IgD-negative memory B cell (primary cell): ENCODE measurements at regions not wholly inside any gene's neighbourhood (a gene's known extent, or its start where the extent isn't known, plus 50 kb on each side); places are given as distances from the start of the nearest gene placed in this dataset.
"Not testable (repeated sequence)": the region's sequence is repeated elsewhere in the genome, so short reads cannot be mapped to it uniquely, and the experiment has no call there.

Experiments used
- H3K27ac Mint-ChIP-seq, 3 donors: one replicate each; pipeline ENCODE4 v1.8.0; 2020 to 2022; ENCODE audit warnings: mild to moderate bottlenecking in 3 of 3, mixed read lengths in 3 of 3, moderate library complexity in 1 of 3
- H3K27me3 Mint-ChIP-seq: one replicate; pipeline ENCODE4 v1.8.0; 2021; ENCODE audit warnings: mixed read lengths
- H3K36me3 Mint-ChIP-seq: one replicate; pipeline ENCODE4 v1.8.0; 2020; ENCODE audit warnings: mild to moderate bottlenecking, mixed read lengths
- H3K4me1 Mint-ChIP-seq, 3 donors: one replicate each; pipeline ENCODE4 v1.8.0; 2020 to 2022; ENCODE audit warnings: mixed read lengths in 3 of 3, mild to moderate bottlenecking in 1 of 3
- H3K4me3 Mint-ChIP-seq, 4 donors: one replicate each; pipeline ENCODE4 v1.8.0; 2020 to 2022; ENCODE audit warnings: mild to moderate bottlenecking in 4 of 4, mixed read lengths in 4 of 4, moderate library complexity in 3 of 4
- H3K9me3 Mint-ChIP-seq, 3 donors: one replicate each; pipeline ENCODE4 v1.8.0; 2020 to 2021; ENCODE audit warnings: mixed read lengths in 3 of 3, mild to moderate bottlenecking in 1 of 3

DNA sequence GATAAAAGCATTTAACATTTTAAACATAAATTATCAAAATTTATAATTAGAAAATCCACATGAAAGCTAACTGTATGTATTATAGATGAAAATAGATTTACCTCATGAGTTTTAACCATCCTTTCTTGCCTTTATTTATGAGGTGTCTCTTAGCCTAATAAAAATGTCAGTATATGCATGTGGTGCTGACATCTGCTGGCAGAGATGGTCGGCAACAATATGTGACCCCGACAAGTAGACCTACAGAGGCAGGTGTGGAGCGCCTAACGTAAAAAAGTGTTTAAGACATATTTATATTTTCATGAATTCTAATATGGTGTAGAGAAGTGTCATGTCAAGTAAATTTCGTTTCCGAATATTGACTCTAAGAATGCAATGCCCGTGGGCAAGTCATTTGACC lies 149.0 kb upstream of the FUT9 start:
- Mint-ChIP-seq H3K4me1 (no peaks in the 10 kb centered on the region), H3K27me3 (no peaks in the 10 kb centered on the region), H3K9me3 (peaks cover 0 to 2% (median 0%) of the 10 kb centered on the region in 3 donors), H3K27ac (no peak overlapping the region), H3K4me3 (no peak overlapping the region), H3K36me3 (no peaks in the 10 kb centered on the region)

DNA sequence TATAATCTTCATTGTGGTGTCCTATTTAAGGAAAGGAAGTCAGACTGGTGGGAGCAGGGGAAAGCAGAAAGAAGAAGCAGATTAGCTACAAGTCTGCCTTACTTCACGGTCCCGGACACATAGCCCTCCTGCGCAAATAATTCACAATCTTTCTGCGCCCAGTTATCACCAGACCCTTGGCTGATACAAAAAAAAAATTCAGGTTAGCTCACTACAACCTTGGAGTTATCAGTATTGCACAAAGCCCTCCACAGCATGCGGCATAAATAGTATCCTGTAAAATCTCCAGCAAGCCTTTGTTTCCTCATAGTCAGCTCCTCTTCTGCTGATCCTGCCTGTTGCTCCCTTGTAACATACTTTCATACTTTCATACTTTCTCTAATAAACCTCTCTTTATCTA lies 148.6 kb upstream of the FUT9 start:
- Mint-ChIP-seq H3K4me3 (no peak overlapping the region), H3K27me3 (no peaks in the 10 kb centered on the region), H3K27ac (no peak overlapping the region), H3K4me1 (no peaks in the 10 kb centered on the region), H3K9me3 (peaks cover 0 to 2% (median 0%) of the 10 kb centered on the region in 3 donors), H3K36me3 (no peaks in the 10 kb centered on the region)

DNA sequence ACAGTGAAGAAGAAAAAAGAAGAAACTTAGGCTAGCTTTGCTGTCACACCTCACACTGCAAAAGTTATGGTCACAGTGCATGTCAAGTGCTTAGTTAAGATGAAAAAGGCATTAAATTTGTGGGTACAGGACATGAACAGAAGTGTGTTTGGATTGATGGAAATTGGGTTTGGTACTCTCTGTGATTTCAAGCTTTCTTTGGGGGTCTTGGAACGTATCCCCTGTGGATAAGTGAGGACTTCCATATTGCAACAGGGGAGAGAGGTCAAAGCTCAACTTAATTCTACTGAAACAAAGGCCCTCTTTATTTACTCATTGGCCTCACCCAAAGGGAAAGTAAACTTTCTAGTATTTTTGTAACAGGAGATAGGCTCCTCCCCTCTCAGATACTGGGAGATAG lies 138.3 kb upstream of the FUT9 start:
- H3K36me3 Mint-ChIP-seq: no peaks in the 10 kb centered on the region
- no peak overlapping the region for H3K27ac Mint-ChIP-seq
- H3K9me3 Mint-ChIP-seq: no peaks in the 10 kb centered on the region
- H3K27me3 Mint-ChIP-seq: no peaks in the 10 kb centered on the region
- H3K4me3 Mint-ChIP-seq: no peak overlapping the region
- H3K4me1 Mint-ChIP-seq: no peaks in the 10 kb centered on the region

DNA sequence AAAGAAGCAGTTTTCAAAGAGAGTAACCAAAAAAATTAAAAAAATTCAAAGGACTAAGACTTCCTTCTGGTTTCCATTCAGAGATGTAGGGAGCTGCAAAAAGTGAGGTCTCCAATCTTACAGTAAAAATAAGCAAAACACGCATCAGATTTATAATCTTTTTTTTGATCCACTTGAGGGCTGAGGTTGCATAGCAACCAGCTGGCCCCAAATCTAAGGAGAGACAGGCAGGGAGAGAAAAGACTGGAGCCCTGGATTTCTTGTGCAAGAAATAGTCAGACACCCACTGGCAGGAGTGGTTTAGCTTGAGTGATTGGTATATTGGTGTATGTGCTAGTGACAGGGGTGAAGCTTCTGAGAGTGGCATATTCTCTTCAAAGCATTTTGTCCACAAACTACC lies 135.9 kb upstream of the FUT9 start:
- H3K27me3 Mint-ChIP-seq: no peaks in the 10 kb centered on the region
- H3K36me3 Mint-ChIP-seq: no peaks in the 10 kb centered on the region
- H3K9me3 Mint-ChIP-seq: no peaks in the 10 kb centered on the region
- H3K4me3 Mint-ChIP-seq: no peak overlapping the region
- H3K4me1 Mint-ChIP-seq: no peaks in the 10 kb centered on the region
- H3K27ac Mint-ChIP-seq: no peak overlapping the region

DNA sequence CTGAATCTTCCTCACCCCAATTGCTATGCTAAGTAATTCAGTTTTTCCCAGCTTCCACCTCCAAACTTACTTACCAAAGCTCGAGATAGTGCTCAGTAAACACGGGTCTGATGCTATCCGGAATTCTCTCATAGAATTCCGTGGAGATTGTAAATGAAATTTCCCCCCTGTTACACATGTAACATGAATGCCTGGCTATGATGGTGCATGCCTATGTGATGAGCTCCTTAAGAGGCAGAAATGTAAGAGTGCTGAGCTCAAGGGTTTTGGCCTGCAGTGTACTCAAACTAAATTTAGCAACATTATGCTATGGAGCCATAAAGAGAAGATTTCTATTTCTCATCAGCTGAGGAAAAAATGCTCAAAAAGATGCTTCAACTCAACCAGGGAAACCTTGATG lies 133.4 kb upstream of the FUT9 start:
- H3K4me3 Mint-ChIP-seq: no peak overlapping the region
- H3K9me3 Mint-ChIP-seq: no peaks in the 10 kb centered on the region
- no peak overlapping the region for H3K27ac Mint-ChIP-seq
- no peaks in the 10 kb centered on the region for H3K4me1 Mint-ChIP-seq
- H3K27me3 Mint-ChIP-seq: no peaks in the 10 kb centered on the region
- H3K36me3 Mint-ChIP-seq: no peaks in the 10 kb centered on the region

DNA sequence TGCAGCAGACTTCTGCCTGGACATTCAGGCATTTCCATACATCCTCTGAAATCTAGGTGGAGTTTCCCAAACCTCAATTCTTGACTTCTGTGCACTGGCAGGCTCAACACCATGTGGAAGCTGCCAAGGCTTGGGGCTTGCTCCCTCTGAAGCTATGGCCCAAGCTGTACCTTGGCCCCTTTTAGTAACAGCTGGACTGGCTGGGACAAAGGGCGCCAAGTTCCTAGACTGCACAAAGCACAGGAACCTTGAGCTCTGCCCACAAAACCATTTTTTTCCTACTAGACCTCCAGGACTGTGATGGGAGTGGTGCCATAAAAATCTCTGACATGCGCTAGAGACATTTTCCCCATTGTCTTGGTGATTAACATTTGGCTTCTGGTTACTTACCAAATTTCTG lies 127.1 kb upstream of the FUT9 start:
- not testable (repeated sequence) for H3K4me1 Mint-ChIP-seq, H3K27me3 Mint-ChIP-seq, H3K27ac Mint-ChIP-seq, H3K9me3 Mint-ChIP-seq, H3K4me3 Mint-ChIP-seq, H3K36me3 Mint-ChIP-seq

DNA sequence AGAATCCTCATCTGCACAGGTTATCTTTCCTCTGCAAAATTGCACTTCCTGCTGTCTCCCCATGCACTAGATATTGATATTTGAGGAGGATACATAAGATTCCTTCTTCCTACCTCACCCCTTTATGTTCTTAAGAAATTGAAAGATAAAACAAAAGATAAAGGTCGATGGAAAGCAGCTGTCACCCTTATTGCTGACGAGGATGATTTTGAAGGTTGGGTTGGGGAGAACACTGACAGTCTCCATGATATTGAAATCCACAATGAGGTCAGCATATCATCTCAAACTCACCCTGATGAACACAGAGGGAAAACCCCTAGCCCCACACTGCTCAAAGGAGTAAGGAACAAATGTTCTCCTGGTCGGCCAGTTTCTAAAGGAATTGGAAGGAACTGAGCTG lies 110.6 kb upstream of the FUT9 start:
- Mint-ChIP-seq H3K9me3 (peaks cover 0 to 5% (median 2%) of the 10 kb centered on the region in 3 donors), H3K4me3 (no peak overlapping the region), H3K27me3 (no peaks in the 10 kb centered on the region), H3K4me1 (no peaks in the 10 kb centered on the region), H3K27ac (no peak overlapping the region), H3K36me3 (no peaks in the 10 kb centered on the region)

DNA sequence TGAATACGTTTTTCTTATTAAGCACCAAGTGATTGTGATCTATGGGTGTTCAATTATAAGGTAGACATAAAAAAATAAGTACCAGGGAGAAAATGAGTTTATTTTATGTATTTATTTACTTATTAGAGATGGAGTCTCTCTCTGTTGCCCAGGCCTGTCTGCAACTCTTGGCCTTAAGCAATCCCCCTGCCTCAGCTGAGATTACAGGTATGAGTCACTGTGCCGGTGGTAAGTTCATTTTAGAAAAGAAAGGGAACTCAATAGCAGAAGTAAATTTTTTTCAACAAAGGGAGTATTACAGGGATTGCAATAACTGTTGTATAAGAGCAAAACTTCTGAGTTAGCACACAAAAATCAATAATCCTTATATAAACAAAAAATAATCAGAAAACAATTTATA lies 98.7 kb upstream of the FUT9 start:
- H3K27me3 Mint-ChIP-seq: no peaks in the 10 kb centered on the region
- H3K9me3 Mint-ChIP-seq: peaks cover 0 to 2% (median 0%) of the 10 kb centered on the region in 3 donors

DNA sequence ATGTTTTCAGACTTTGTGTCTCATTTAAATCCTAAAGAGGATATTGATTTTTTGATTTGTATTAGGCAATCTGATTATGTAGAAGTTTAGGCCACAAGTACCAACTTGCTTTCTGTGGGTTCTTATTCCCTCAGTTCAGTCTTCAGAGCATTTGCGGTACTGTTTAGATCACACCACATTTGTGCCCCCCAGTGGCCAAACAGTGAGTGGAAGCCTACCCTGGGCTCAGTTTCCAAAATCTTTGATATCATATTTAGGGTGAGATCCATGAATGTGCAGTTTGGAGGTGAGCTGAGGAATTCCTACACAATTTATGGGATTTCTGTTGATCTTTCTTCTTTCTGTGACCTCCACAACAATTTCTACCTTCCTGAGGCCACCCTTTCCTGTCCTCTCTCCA lies 92.3 kb upstream of the FUT9 start:
- Mint-ChIP-seq H3K36me3 (no peaks in the 10 kb centered on the region), H3K9me3 (peaks cover 0 to 3% (median 0%) of the 10 kb centered on the region in 3 donors), H3K4me1 (no peaks in the 10 kb centered on the region), H3K27me3 (no peaks in the 10 kb centered on the region), H3K4me3 (no peak overlapping the region), H3K27ac (no peak overlapping the region)

More for the DNA sequence above, 98.7 kb upstream of the FUT9 start:
- no peak overlapping the region for H3K27ac Mint-ChIP-seq
- no peaks in the 10 kb centered on the region for H3K36me3 Mint-ChIP-seq
- no peaks in the 10 kb centered on the region for H3K4me1 Mint-ChIP-seq
- no peak overlapping the region for H3K4me3 Mint-ChIP-seq

DNA sequence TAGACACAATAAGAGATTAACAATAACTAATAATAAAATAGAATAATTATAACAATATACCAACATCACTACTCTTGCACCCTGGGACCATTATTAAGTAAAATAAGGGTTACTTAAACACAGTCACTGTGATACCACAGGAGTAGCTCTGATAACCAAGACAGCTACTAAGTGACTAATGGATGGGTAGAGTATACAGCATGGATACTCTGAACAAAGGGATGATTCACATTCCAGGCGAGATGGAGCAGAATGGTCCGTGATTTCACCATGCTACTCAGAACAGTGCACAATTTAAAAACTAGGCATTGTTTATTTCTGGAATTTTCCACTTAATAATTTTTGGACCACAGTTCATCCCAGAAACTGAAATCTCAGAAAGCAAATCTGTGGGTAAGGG lies 80.0 kb upstream of the FUT9 start:
- Mint-ChIP-seq H3K27me3 (no peaks in the 10 kb centered on the region), H3K27ac (no peak overlapping the region), H3K4me1 (no peaks in the 10 kb centered on the region), H3K36me3 (no peaks in the 10 kb centered on the region), H3K9me3 (peaks cover 0 to 2% (median 0%) of the 10 kb centered on the region in 3 donors), H3K4me3 (no peak overlapping the region)

DNA sequence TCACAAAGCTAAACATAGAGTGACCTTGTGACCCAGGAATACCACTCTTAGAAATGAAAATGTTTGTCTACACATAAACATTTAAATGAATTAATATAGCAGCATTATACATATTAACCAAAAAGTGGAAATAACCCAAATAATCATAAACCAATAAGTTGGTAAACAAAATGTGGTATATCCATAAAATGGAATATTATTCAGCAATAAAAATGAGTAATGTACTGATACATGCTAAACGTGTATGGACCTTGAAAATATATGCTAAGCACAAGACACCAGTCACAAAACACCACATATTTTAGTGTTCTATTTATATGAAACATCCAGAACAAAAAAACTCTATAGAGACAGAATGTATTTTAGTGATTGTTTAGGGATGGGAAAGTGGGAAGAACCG lies 68.9 kb upstream of the FUT9 start:
- Mint-ChIP-seq H3K9me3 (peaks cover 0 to 8% (median 2%) of the 10 kb centered on the region in 3 donors), H3K27me3 (no peaks in the 10 kb centered on the region), H3K27ac (no peak overlapping the region), H3K36me3 (no peaks in the 10 kb centered on the region), H3K4me1 (peaks cover 0 to 2% (median 0%) of the 10 kb centered on the region in 3 donors), H3K4me3 (no peak overlapping the region)

DNA sequence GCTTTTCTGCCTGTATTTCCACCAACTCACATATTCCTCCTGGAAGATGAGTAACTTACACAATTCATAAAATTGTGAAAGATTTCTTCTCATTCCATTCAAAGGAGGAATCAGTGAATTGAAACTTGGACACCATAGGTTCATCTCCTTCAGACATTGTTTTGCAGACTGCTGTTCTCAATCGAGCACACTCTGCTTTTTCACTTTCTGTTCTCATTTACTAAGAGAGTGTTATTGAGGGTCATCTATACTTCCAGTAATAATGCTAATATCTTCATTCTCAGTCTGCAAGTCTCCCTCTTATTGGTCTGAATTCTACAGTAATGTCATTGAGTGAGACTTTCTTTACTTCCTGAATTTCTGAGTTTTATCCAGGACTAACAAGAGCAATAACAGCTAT lies 67.5 kb upstream of the FUT9 start:
- H3K4me1 Mint-ChIP-seq: peaks cover 0 to 2% (median 0%) of the 10 kb centered on the region in 3 donors
- H3K9me3 Mint-ChIP-seq: peaks cover 0 to 5% (median 3%) of the 10 kb centered on the region in 3 donors
- H3K36me3 Mint-ChIP-seq: no peaks in the 10 kb centered on the region
- no peak overlapping the region for H3K4me3 Mint-ChIP-seq
- H3K27me3 Mint-ChIP-seq: no peaks in the 10 kb centered on the region
- no peak overlapping the region for H3K27ac Mint-ChIP-seq

DNA sequence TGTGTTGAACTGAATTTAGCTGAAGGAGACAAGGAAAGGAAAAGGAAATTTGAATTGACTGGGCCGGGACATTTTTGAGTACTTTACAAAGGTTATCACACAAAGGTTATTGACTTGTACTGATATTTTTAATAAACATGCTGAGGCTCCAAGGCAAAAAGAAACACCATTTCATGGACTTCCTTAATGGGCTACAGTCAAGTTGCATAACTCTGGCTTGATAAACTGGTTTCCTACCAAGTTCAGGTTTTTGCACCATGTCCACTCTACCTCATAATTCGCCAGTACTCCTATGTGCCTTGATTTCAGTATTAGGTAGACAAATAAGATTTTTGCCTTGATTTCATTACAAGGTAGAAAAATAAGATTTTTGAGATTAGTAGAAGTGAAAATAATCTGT lies 65.8 kb upstream of the FUT9 start:
- Mint-ChIP-seq H3K27me3 (no peaks in the 10 kb centered on the region), H3K36me3 (no peaks in the 10 kb centered on the region), H3K4me3 (no peak overlapping the region), H3K27ac (no peak overlapping the region), H3K9me3 (peaks cover 0 to 5% (median 3%) of the 10 kb centered on the region in 3 donors), H3K4me1 (peaks cover 0 to 2% (median 0%) of the 10 kb centered on the region in 3 donors)

DNA sequence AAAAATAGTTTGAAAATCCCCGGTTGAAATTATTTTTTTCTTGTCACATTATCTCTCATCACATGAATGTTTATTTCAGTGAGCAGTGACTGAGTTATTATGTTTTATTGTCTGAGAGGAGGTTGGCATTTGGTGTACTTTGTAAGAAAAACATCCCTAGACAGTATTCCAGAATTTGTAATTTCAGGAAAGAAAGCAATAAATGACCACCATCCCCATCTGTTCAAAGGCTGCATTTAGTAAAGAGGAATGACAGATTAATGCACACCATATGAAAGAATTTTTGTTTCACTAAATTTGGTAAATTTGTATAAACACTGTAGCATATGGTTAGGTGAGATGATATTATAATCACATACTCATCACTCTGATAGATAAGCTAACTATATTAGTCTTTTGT lies 57.1 kb upstream of the FUT9 start:
- no peak overlapping the region for H3K4me3 Mint-ChIP-seq
- H3K27me3 Mint-ChIP-seq: no peaks in the 10 kb centered on the region
- H3K27ac Mint-ChIP-seq: no peak overlapping the region
- no peaks in the 10 kb centered on the region for H3K36me3 Mint-ChIP-seq
- peaks cover 0 to under 1% (median 0%) of the 10 kb centered on the region in 3 donors for H3K9me3 Mint-ChIP-seq
- H3K4me1 Mint-ChIP-seq: no peaks in the 10 kb centered on the region

DNA sequence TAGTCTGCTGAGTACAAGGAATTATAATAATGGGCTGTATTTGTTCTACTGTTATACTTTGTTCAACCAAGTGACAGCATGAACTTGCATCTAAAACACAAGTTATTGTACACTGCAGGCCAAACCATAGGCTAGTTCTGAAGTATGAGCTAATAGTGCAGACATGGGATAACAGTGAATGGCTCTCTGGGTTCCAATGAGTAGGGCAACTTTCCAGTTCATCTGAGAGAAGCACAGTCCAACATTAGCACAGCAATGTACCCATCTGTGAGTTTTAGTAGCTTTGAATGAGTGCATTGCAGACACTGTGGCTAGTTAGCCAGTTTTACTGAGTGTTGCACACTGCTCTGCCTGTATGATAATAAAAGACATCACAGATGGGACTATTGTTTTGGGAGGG lies 56.5 kb upstream of the FUT9 start:
- Mint-ChIP-seq H3K4me3 (no peak overlapping the region), H3K9me3 (peaks cover 0 to 4% (median 0%) of the 10 kb centered on the region in 3 donors), H3K27ac (no peak overlapping the region), H3K4me1 (no peaks in the 10 kb centered on the region), H3K36me3 (no peaks in the 10 kb centered on the region), H3K27me3 (no peaks in the 10 kb centered on the region)
